GM19455 (cell line): ENCODE measurements at regions not wholly inside any gene's neighbourhood (a gene's known extent, or its start where the extent isn't known, plus 50 kb on each side); places are given as distances from the start of the nearest gene placed in this dataset.
"Not testable (repeated sequence)": the region's sequence is repeated elsewhere in the genome, so short reads cannot be mapped to it uniquely, and the experiment has no call there.

Experiments
- ATAC-seq: cut with Tn5 transposase; IDR thresholded peaks from one replicate; pipeline ENCODE4 v1.9.1; 2021; ENCODE audit not compliant: unreplicated experiment

- ATAC-seq, result no peak
Measured at GRCh38 chr3:150329408-150329807, 78.7 kb upstream of the TSC22D2 start.

- no peak for ATAC-seq
Measured at GRCh38 chr3:150328654-150329040, 79.5 kb upstream of the TSC22D2 start.

- ATAC-seq, result no peak
Measured at GRCh38 chr3:150327678-150328653, 80.1 kb upstream of the TSC22D2 start.

GRCh38 chr3:150324788-150325187, 83.3 kb upstream of the TSC22D2 start:
- ATAC-seq, result no peak

GRCh38 chr3:150324245-150324644, 83.9 kb upstream of the TSC22D2 start:
- ATAC-seq, result no peak

- ATAC-seq, result no peak
Measured at GRCh38 chr3:150323770-150324169, 84.3 kb upstream of the TSC22D2 start.

GRCh38 chr3:150323091-150323490, 85.0 kb upstream of the TSC22D2 start:
- ATAC-seq, result not testable (repeated sequence)

GRCh38 chr3:150320971-150321370, 87.1 kb upstream of the TSC22D2 start:
- ATAC-seq, result not testable (repeated sequence)

- no peak for ATAC-seq
Measured at GRCh38 chr3:150319900-150320299, 88.2 kb upstream of the TSC22D2 start.

GRCh38 chr3:150317469-150317868, 90.6 kb upstream of the TSC22D2 start:
- ATAC-seq, result no peak

GRCh38 chr3:150315721-150316120, 92.4 kb upstream of the TSC22D2 start:
- ATAC-seq, result no peak

- ATAC-seq, result no peak
Measured at GRCh38 chr3:150314248-150315004, 93.7 kb upstream of the TSC22D2 start.

GRCh38 chr3:150312018-150312657, 96.0 kb upstream of the TSC22D2 start:
- no peak for ATAC-seq

GRCh38 chr3:150311156-150311555, 96.9 kb upstream of the TSC22D2 start:
- ATAC-seq, result no peak

- ATAC-seq, result no peak
Measured at GRCh38 chr3:150309557-150309956, 98.5 kb upstream of the TSC22D2 start.

- no peak for ATAC-seq
Measured at GRCh38 chr3:150309257-150309542, 98.9 kb upstream of the TSC22D2 start.

GRCh38 chr3:150308481-150309256, 99.4 kb upstream of the TSC22D2 start:
- no peak for ATAC-seq

GRCh38 chr3:150308037-150308319, 100.1 kb upstream of the TSC22D2 start:
- no peak for ATAC-seq

GRCh38 chr3:150307311-150308036, 100.6 kb upstream of the TSC22D2 start:
- no peak for ATAC-seq

GRCh38 chr3:150306906-150307305, 101.2 kb upstream of the TSC22D2 start:
- ATAC-seq, result no peak
